ENCODE measurements at regions not wholly inside any gene's neighbourhood (a gene's known extent, or its start where the extent isn't known, plus 50 kb on each side); places are given as distances from the start of the nearest gene placed in this dataset.

GRCh38 chr15:25091421-25092158, 136.8 kb downstream of the SNRPN start:
- H3K36me3 ChIP-seq = peaks cover 30% of the 10 kb centered on the region

GRCh38 chr15:25092661-25093060, 137.9 kb downstream of the SNRPN start:
- H3K4me3 ChIP-seq (ENCODE audit: low read depth, low read length) = no peak overlapping the region
- peaks cover 3% of the 10 kb centered on the region for H3K27me3 ChIP-seq (ENCODE audit: insufficient read depth, low read depth, severe bottlenecking)
- H3K36me3 ChIP-seq = peaks cover 30% of the 10 kb centered on the region
- no peak for DNase-seq
- H3K27ac ChIP-seq = no peak overlapping the region
- no peaks in the 10 kb centered on the region for H3K9me3 ChIP-seq (ENCODE audit: severe bottlenecking)
- no peak for TF ChIP-seq CTCF (IDR thresholded peaks at IDR 0.05; ENCODE audit: low read depth, low read length)

More at GRCh38 chr15:25091421-25092158, 136.8 kb downstream of the SNRPN start:
- Histone ChIP-seq H3K27ac (no peak overlapping the region), H3K27me3 (ENCODE audit: insufficient read depth, low read depth, severe bottlenecking) (peaks cover 3% of the 10 kb centered on the region), H3K4me3 (ENCODE audit: low read depth, low read length) (no peak overlapping the region), H3K9me3 (ENCODE audit: severe bottlenecking) (no peaks in the 10 kb centered on the region)
- no peak for TF ChIP-seq CTCF (IDR thresholded peaks at IDR 0.05; ENCODE audit: low read depth, low read length)
- DNase-seq = no peak

DNA sequence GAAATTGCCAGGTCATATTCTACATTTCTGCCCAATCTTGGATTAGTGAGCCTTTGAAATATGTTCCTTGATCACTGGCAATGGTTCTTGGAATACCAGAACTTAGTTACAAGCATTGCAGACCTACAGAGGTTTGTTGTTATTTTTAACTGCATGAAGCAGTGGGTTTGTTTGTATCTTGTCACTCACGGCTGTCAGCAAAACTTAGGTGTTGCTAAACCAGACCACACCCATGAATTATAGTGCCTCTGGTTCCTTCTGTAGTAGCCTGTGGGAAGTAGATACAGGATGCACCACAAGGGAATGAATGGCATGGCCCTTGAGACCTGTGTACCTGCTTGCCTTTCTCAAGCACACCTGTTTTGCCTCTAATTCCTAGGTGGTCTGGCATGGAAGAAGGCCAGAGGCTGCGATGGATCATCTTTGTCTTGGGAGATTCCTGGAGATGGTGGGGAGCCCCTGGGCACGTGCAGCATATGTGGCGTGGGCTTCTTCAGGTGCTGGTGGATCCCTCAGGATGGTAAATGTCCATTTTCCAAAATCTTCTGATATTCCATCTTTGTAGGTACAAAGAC, 138.8 kb downstream of the SNRPN start:
- TF ChIP-seq CTCF (IDR thresholded peaks at IDR 0.05; ENCODE audit: low read depth, low read length) = no peak
- no peak overlapping the region for H3K4me3 ChIP-seq (ENCODE audit: low read depth, low read length)
- no peak for DNase-seq
- H3K9me3 ChIP-seq (ENCODE audit: severe bottlenecking) = no peaks in the 10 kb centered on the region
- no peak overlapping the region for H3K27ac ChIP-seq
- peaks cover 3% of the 10 kb centered on the region for H3K27me3 ChIP-seq (ENCODE audit: insufficient read depth, low read depth, severe bottlenecking)
- H3K36me3 ChIP-seq = peaks cover 35% of the 10 kb centered on the region

DNA sequence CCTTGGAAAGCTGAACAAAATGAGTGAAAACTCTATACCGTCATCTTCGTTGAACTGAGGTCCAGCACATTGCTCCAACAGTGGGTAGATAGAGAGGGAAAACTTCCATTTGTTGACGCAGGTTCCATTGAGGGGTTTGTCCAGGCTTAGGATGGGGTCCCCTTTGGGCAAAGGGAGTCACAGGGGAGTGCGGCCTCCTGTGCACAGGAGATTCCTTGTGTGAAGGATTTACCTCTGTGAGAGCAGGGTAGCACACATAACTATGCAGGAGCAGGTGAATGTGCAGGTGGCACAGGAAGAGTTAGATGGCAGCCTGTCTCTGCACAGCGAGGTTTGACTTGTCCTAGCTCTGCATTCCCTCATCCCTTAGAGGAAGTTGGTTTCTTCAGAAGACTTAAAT, 139.3 kb downstream of the SNRPN start:
- no peak overlapping the region for H3K4me3 ChIP-seq (ENCODE audit: low read depth, low read length)
- no peak for TF ChIP-seq CTCF (IDR thresholded peaks at IDR 0.05; ENCODE audit: low read depth, low read length)
- H3K27me3 ChIP-seq (ENCODE audit: insufficient read depth, low read depth, severe bottlenecking) = peaks cover 3% of the 10 kb centered on the region
- H3K27ac ChIP-seq = no peak overlapping the region
- H3K9me3 ChIP-seq (ENCODE audit: severe bottlenecking) = no peaks in the 10 kb centered on the region
- H3K36me3 ChIP-seq = peaks cover 40% of the 10 kb centered on the region
- no peak for DNase-seq

DNA sequence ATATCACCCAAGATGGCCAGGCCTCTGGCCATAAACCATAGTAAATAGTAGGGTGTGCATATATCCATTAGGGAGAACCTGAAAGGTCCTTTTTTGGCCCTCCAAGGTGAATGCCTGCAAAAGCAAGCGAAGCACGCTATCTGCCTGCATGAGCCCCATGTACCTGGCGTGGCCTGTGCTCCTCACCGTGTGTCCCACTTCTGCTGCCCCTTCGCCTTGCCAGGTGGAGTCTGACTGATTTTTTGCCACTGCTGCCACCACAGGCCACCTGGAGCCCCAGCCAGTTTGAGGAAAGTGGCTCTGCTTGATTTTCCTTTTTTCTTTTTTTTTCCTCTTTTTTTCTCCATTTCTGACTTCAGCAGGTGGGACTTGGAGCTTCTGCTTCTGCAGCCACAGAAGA, 139.7 kb downstream of the SNRPN start:
- Histone ChIP-seq H3K27ac (no peak overlapping the region), H3K36me3 (peaks cover 44% of the 10 kb centered on the region), H3K9me3 (ENCODE audit: severe bottlenecking) (no peaks in the 10 kb centered on the region), H3K27me3 (ENCODE audit: insufficient read depth, low read depth, severe bottlenecking) (peaks cover 3% of the 10 kb centered on the region), H3K4me3 (ENCODE audit: low read depth, low read length) (no peak overlapping the region)
- DNase-seq = no peak
- no peak for TF ChIP-seq CTCF (IDR thresholded peaks at IDR 0.05; ENCODE audit: low read depth, low read length)
